ENCODE measurements at regions not wholly inside any gene's neighbourhood (a gene's known extent, or its start where the extent isn't known, plus 50 kb on each side); places are given as distances from the start of the nearest gene placed in this dataset.

GRCh38 chr5:110345623-110346022 lies 380.8 kb downstream of the TMEM232 start:
- Histone ChIP-seq H3K36me3 (ENCODE audit: insufficient read depth) (no peaks in the 10 kb centered on the region), H3K27me3 (ENCODE audit: insufficient read depth, low read depth) (no peaks in the 10 kb centered on the region), H2AFZ (ENCODE audit: low read depth) (no peak overlapping the region), H3K4me2 (no peak overlapping the region), H3K4me3 (IDR thresholded peaks at IDR 0.05; ENCODE audit: insufficient read depth, low read depth, low read length) (no peak overlapping the region), H3K79me2 (ENCODE audit: insufficient read depth, low read depth) (no peaks in the 10 kb centered on the region), H3K27ac (no peak overlapping the region), H3K4me1 (ENCODE audit: low read depth, poor library complexity, severe bottlenecking) (peaks cover 8% of the 10 kb centered on the region), H3K9ac (no peak overlapping the region), H4K20me1 (ENCODE audit: insufficient read depth) (no peaks in the 10 kb centered on the region)
- TF ChIP-seq CTCF (conservative IDR thresholded peaks at IDR 0.05; ENCODE audit: low read depth, low read length) = no peak

GRCh38 chr5:110346893-110347358 lies 379.5 kb downstream of the TMEM232 start:
- H2AFZ ChIP-seq (ENCODE audit: low read depth) = no peak overlapping the region
- no peak overlapping the region for H3K4me2 ChIP-seq
- H3K36me3 ChIP-seq (ENCODE audit: insufficient read depth) = no peaks in the 10 kb centered on the region
- peaks cover 8% of the 10 kb centered on the region for H3K4me1 ChIP-seq (ENCODE audit: low read depth, poor library complexity, severe bottlenecking)
- H4K20me1 ChIP-seq (ENCODE audit: insufficient read depth) = no peaks in the 10 kb centered on the region
- no peak overlapping the region for H3K4me3 ChIP-seq (IDR thresholded peaks at IDR 0.05; ENCODE audit: insufficient read depth, low read depth, low read length)
- no peaks in the 10 kb centered on the region for H3K79me2 ChIP-seq (ENCODE audit: insufficient read depth, low read depth)
- no peaks in the 10 kb centered on the region for H3K27me3 ChIP-seq (ENCODE audit: insufficient read depth, low read depth)
- H3K27ac ChIP-seq = no peak overlapping the region
- no peak for TF ChIP-seq CTCF (conservative IDR thresholded peaks at IDR 0.05; ENCODE audit: low read depth, low read length)
- H3K9ac ChIP-seq = no peak overlapping the region

- H3K36me3 ChIP-seq (ENCODE audit: insufficient read depth) = no peaks in the 10 kb centered on the region
- H3K27me3 ChIP-seq (ENCODE audit: insufficient read depth, low read depth) = no peaks in the 10 kb centered on the region
- no peak overlapping the region for H3K4me3 ChIP-seq (IDR thresholded peaks at IDR 0.05; ENCODE audit: insufficient read depth, low read depth, low read length)
- H3K9ac ChIP-seq = no peak overlapping the region
- H3K79me2 ChIP-seq (ENCODE audit: insufficient read depth, low read depth) = no peaks in the 10 kb centered on the region
- no peak overlapping the region for H3K27ac ChIP-seq
- no peak overlapping the region for H3K4me2 ChIP-seq
- peaks cover 8% of the 10 kb centered on the region for H3K4me1 ChIP-seq (ENCODE audit: low read depth, poor library complexity, severe bottlenecking)
- H4K20me1 ChIP-seq (ENCODE audit: insufficient read depth) = no peaks in the 10 kb centered on the region
- no peak overlapping the region for H2AFZ ChIP-seq (ENCODE audit: low read depth)
- TF ChIP-seq CTCF (conservative IDR thresholded peaks at IDR 0.05; ENCODE audit: low read depth, low read length) = no peak
These were observed 378.7 kb downstream of the TMEM232 start for GRCh38 chr5:110347781-110348180.

DNA sequence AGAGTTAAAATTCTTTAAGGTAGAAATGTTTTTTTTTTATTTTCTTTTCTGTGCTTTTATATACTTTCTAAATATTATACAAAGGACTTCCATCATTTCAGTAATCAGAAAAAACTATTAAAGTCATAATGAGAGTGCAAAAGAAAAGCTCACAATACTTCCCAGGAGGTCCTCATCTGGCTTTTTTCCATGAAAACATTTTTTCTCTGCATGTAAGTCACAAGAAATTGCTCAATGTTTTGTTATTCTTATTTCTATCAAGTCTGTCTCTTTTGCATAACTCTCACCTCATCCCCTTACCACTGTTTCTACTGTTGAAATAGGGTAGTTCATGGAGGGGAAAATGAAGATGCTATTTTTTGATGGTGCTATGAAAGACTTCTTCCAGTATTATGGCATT lies 375.0 kb downstream of the TMEM232 start:
- Histone ChIP-seq H4K20me1 (ENCODE audit: insufficient read depth) (no peaks in the 10 kb centered on the region), H3K4me1 (ENCODE audit: low read depth, poor library complexity, severe bottlenecking) (no peaks in the 10 kb centered on the region), H2AFZ (ENCODE audit: low read depth) (no peak overlapping the region), H3K27ac (no peak overlapping the region), H3K4me3 (IDR thresholded peaks at IDR 0.05; ENCODE audit: insufficient read depth, low read depth, low read length) (no peak overlapping the region), H3K79me2 (ENCODE audit: insufficient read depth, low read depth) (no peaks in the 10 kb centered on the region), H3K27me3 (ENCODE audit: insufficient read depth, low read depth) (no peaks in the 10 kb centered on the region), H3K36me3 (ENCODE audit: insufficient read depth) (no peaks in the 10 kb centered on the region), H3K4me2 (no peak overlapping the region), H3K9ac (no peak overlapping the region)
- TF ChIP-seq CTCF (conservative IDR thresholded peaks at IDR 0.05; ENCODE audit: low read depth, low read length) = no peak

Measured in KMS-11 (cell line).